ENCODE measurements at regions not wholly inside any gene's neighbourhood (a gene's known extent, or its start where the extent isn't known, plus 50 kb on each side); places are given as distances from the start of the nearest gene placed in this dataset.
"Not testable (repeated sequence)": the region's sequence is repeated elsewhere in the genome, so short reads cannot be mapped to it uniquely, and the experiment has no call there.

DNA sequence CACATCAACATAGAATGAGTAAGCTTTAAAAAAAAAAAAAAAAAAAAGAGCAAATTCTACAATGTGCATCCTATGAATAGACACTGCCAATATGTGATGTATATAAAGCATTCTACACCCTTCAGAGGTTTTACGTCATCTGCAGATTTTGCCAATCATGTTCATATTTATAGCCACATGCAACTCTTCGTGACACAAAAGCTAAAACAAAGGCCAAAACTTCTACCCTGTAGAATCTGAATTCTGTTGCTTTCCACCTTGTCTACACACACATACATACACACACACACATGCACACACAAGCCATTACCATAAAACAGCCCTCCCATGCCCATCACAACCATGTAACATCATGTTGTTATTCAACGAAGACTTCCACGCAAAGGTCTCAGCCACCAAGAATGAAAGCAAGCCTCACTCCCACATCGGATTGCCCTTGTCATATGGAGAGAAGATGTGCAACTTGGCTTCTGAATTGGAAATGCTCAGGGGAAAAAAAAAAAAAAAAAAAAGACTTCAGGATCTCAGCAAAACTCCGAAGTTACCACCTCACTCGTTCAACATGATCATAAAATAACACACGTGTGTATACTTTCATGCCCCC, 479.4 kb upstream of the JARID2 start:
- H3K27ac Mint-ChIP-seq = no peak overlapping the region
- no peak for DNase-seq
- no peaks in the 10 kb centered on the region for H3K4me1 Mint-ChIP-seq
- no peaks in the 10 kb centered on the region for H3K9me3 Mint-ChIP-seq
- H3K36me3 Mint-ChIP-seq = no peaks in the 10 kb centered on the region
- peaks cover 0 to 3% (median 2%) of the 10 kb centered on the region in 3 donors for H3K27me3 Mint-ChIP-seq (ENCODE audit: low read depth in 3 of 3)
- H3K4me3 Mint-ChIP-seq = no peak overlapping the region

DNA sequence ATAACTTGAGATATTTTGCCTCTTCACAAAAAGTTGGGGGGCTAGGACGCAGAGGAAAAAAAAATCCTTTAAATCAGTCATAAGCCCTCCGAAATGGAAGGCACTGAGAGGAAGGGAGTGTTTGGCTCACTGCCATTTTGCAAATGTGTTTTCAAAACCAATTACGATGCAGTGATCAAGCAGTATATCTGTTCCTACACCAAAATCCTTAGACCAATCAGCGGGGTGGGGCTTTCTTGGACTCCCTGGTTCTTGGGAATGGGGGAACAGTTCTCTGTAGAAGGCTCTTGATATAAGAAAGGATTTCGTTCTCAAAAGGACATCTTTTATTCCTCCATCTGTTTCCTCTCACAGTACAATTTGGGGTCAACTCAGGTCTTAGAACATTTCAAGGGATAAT, 478.6 kb upstream of the JARID2 start:
- no peaks in the 10 kb centered on the region for H3K4me1 Mint-ChIP-seq
- H3K27ac Mint-ChIP-seq = no peak overlapping the region
- DNase-seq = no peak
- peaks cover 0 to 3% (median 2%) of the 10 kb centered on the region in 3 donors for H3K27me3 Mint-ChIP-seq (ENCODE audit: low read depth in 3 of 3)
- no peak overlapping the region for H3K4me3 Mint-ChIP-seq
- H3K9me3 Mint-ChIP-seq = no peaks in the 10 kb centered on the region
- H3K36me3 Mint-ChIP-seq = no peaks in the 10 kb centered on the region

DNA sequence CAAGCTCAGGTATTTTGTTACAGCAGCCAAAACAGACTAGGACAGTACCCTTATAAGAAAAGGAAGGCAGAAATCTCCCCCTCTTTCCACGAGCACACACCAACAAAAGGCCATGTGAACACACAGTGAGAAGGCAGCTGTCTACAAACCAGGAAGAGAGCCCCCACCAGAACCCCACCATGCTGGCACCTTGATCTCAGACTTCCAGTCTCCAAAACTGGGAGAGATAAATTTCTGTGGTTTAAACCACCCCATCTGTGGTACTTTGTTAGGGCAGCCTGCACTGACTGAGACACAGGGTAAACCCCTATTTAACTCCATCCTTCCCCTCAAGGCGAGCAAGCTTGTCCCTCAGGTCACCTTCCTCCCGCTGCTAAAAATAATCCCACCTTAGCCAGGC, 475.8 kb upstream of the JARID2 start:
- H3K9me3 Mint-ChIP-seq = no peaks in the 10 kb centered on the region
- no peak overlapping the region for H3K4me3 Mint-ChIP-seq
- H3K27ac Mint-ChIP-seq = no peak overlapping the region
- peaks cover 0 to 3% (median 2%) of the 10 kb centered on the region in 3 donors for H3K27me3 Mint-ChIP-seq (ENCODE audit: low read depth in 3 of 3)
- H3K4me1 Mint-ChIP-seq = no peaks in the 10 kb centered on the region
- DNase-seq = no peak
- no peaks in the 10 kb centered on the region for H3K36me3 Mint-ChIP-seq

DNA sequence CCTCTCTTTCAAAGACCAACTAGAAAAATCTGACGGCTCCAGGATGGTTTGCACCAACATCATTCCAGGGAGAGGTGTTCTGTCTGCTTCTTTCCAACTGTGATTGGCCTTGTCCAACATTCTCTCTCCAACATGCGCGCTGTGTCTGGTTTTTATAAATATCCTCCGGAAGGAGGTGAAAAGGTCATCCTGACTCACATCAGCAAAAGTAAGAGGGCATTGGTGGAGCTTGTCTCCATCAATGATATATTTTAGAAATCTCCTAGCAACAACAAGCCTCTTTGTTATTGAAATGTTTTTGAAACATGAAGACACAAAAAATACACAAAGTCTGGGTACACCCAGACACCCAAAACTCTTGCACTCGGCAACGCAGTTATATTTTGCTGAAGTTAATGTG, 475.3 kb upstream of the JARID2 start:
- no peak overlapping the region for H3K27ac Mint-ChIP-seq
- H3K4me1 Mint-ChIP-seq = no peaks in the 10 kb centered on the region
- no peaks in the 10 kb centered on the region for H3K36me3 Mint-ChIP-seq

DNA sequence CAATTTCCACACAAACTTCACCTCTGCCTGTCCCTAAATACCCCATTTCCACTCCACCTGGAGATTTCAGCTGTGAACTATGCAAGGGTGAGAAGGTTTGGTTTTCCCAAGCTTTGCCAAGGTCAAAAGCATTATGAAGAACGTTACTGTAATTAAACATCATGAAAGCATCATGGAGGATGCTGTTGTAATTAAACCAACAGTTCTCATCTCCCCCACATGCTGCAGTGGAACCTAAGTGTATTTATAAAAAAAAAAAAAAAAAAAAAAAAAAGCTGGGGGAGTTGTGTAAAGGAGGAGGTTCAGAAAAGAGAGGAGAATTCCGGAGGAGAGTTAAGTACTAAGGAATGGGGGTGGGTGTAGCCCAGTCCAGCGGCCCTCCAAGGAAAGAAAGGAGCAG, 474.9 kb upstream of the JARID2 start:
- H3K27ac Mint-ChIP-seq = no peak overlapping the region
- H3K27me3 Mint-ChIP-seq (ENCODE audit: low read depth in 3 of 3) = peaks cover 0 to 3% (median 3%) of the 10 kb centered on the region in 3 donors
- no peak overlapping the region for H3K4me3 Mint-ChIP-seq
- no peaks in the 10 kb centered on the region for H3K4me1 Mint-ChIP-seq
- no peak for DNase-seq
- H3K36me3 Mint-ChIP-seq = no peaks in the 10 kb centered on the region
- H3K9me3 Mint-ChIP-seq = no peaks in the 10 kb centered on the region

More for the DNA sequence above, 475.3 kb upstream of the JARID2 start:
- Mint-ChIP-seq H3K9me3 (no peaks in the 10 kb centered on the region), H3K27me3 (ENCODE audit: low read depth in 3 of 3) (peaks cover 0 to 3% (median 3%) of the 10 kb centered on the region in 3 donors), H3K4me3 (no peak overlapping the region)
- DNase-seq = no peak

DNA sequence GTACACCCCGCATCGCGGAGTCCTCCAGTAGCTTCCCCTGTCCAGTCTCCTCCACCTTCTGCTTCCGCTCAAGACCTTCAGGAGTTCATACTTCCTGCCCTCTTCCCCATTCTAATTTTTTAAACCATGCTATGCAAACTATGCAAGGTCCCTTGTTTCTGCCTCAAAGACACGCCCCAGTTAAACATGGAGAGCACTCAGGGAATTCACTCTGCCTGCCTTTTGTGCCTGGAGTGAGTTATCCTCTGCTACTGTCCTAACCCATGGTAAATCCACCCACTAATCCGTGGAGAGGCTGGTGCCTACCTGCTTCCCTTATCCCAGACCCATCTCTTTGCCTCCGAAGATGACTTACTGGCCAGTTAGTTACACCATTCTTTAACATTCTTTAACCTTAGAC, 473.7 kb upstream of the JARID2 start:
- Mint-ChIP-seq H3K27me3 (ENCODE audit: low read depth in 3 of 3) (peaks cover 2 to 5% (median 3%) of the 10 kb centered on the region in 3 donors), H3K9me3 (no peaks in the 10 kb centered on the region), H3K36me3 (no peaks in the 10 kb centered on the region), H3K4me1 (no peaks in the 10 kb centered on the region), H3K27ac (no peak overlapping the region), H3K4me3 (no peak overlapping the region)
- no peak for DNase-seq

DNA sequence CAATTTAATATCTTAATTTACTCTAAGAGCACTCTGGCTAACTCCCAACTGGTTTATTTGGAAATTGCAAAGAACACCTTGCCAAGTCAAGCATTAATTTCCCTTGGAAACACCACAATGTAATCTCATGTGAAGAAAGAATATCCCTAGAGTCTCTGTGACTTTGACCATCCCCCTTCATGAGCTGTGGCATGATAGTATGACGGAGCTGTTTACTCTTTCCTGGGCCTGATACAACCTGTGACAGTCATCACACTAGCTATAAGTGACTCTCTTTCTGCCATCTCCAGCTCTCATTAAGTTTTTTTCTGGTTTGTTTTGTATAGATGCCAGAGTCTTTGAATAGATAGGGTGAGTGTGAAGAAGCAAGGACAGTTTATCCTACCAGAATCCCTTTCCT, 470.3 kb upstream of the JARID2 start:
- no peak for DNase-seq
- Mint-ChIP-seq H3K36me3 (no peaks in the 10 kb centered on the region), H3K27me3 (ENCODE audit: low read depth in 3 of 3) (peaks cover 2 to 9% (median 4%) of the 10 kb centered on the region in 3 donors), H3K9me3 (no peaks in the 10 kb centered on the region), H3K4me1 (no peaks in the 10 kb centered on the region), H3K27ac (no peak overlapping the region), H3K4me3 (no peak overlapping the region)

DNA sequence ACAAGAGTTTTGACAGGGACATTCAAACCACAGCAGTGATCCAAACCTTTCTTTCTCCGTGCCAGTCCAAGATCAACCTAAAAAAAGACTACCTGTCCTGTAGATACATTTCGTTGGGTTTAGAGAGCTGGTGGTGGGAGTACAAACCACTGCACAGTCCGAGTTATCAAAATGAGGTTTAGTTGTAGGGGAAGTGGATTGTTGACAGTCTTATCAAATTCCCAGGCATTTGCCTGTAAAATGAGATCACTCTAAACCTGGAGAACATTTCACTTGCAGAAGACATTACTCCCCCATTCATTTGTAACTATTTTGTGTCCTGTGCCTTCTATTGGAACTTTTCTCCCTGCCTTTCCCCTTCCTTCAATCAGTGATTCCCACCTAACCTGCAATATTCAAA, 469.6 kb upstream of the JARID2 start:
- no peaks in the 10 kb centered on the region for H3K36me3 Mint-ChIP-seq
- no peaks in the 10 kb centered on the region for H3K9me3 Mint-ChIP-seq
- no peak for DNase-seq
- H3K27me3 Mint-ChIP-seq (ENCODE audit: low read depth in 3 of 3) = peaks cover 2 to 9% (median 6%) of the 10 kb centered on the region in 3 donors
- H3K4me3 Mint-ChIP-seq = no peak overlapping the region
- H3K27ac Mint-ChIP-seq = no peak overlapping the region
- H3K4me1 Mint-ChIP-seq = no peaks in the 10 kb centered on the region

DNA sequence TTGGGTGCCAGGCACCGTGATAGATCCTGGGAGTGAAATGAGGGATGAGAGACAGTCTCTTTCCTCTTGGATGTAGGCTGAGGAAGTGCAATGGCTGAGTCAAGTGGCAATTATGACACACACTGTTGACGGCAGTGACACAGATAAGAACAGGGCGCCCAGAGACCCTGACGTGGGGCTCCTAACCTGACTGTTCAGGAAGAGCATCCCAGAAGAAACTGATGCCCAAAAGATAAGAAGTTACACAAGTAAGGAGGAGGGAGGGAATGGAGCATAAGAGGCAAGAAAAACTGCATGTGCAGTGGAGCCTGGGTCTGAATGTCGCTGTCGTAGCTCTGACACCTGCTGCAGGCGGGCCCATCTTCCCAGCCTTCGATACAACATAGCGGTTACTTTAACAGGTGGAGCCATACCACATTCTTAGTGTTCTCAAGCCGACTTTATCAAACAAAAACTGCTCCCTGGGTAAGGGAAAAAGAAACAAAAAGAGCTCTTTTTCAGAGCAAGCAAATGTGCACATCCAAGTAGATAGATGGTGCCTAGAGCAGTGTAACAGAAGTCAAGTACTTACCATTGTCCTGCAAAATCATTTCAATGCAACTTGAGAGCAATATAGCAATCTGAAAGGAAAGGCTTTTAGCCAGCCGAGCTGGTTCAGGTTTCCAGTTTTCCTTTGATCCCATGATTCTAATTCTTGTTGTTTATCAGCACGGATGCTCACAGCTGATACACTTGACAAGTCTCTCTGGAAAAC, 463.9 kb upstream of the JARID2 start:
- no peak for DNase-seq
- H3K27me3 Mint-ChIP-seq (ENCODE audit: low read depth in 3 of 3) = peaks cover 0 to 10% (median 5%) of the 10 kb centered on the region in 3 donors
- peak overlapping the region in 1 of 6 donors; percentile 51 for H3K27ac Mint-ChIP-seq
- no peaks in the 10 kb centered on the region for H3K36me3 Mint-ChIP-seq
- peaks cover 21 to 26% of the 10 kb centered on the region in 2 donors for H3K4me1 Mint-ChIP-seq
- H3K9me3 Mint-ChIP-seq = no peaks in the 10 kb centered on the region
- no peak overlapping the region for H3K4me3 Mint-ChIP-seq

DNA sequence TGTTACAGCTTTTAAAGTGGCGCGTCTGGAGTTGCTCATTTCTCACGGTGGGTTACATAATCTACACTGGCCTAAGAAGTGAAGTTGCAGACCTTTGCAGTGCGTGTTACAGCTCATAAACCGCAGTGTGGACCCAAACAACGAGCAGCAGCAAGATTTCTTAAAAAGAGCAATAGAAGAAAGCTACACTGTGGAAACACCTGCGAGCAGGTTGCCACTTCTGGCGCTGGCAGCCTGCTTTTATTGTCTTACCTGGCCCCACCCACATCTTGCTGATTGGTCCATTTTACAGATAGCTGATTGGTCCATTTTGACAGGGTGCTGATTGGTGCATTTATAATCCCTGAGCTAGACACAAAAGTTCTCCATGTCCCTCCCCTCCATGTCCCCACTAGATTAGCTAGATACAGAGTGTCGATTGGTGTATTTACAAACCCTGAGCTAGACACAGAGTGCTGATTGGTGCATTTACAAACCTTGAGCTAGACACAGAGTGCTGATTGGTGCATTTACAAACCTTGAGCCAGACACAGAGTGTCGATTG, 462.9 kb upstream of the JARID2 start:
- H3K4me3 Mint-ChIP-seq; H3K27me3 Mint-ChIP-seq (ENCODE audit: low read depth in 3 of 3); H3K36me3 Mint-ChIP-seq; DNase-seq; H3K9me3 Mint-ChIP-seq; H3K27ac Mint-ChIP-seq: not testable (repeated sequence)
- H3K4me1 Mint-ChIP-seq = peaks cover 26 to 31% of the 10 kb centered on the region in 2 donors

DNA sequence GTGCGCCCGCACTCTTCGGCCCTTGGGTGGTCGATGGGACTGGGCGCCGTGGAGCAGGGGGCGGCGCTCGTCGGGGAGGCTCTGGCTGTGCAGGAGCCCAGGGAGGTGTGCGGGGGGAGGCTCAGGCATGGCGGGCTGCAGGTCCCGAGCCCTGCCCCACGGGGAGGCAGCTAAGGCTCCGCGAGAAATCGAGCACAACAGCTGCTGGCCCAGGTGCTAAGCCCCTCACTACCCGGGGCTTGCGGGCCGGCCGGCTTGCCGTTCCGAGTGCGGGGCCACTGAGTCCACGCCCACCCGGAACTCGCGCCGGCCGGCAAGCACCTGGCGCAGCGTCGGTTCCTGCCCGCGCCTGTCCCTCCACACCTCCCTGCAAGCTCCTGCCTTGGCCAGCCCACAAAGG, 462.3 kb upstream of the JARID2 start:
- Mint-ChIP-seq H3K4me3 (no peak overlapping the region), H3K27ac (no peak overlapping the region), H3K27me3 (ENCODE audit: low read depth in 3 of 3) (peaks cover 0 to 5% (median 3%) of the 10 kb centered on the region in 3 donors), H3K9me3 (no peaks in the 10 kb centered on the region), H3K36me3 (no peaks in the 10 kb centered on the region), H3K4me1 (peaks cover 26 to 31% of the 10 kb centered on the region in 2 donors)
- DNase-seq = no peak

DNA sequence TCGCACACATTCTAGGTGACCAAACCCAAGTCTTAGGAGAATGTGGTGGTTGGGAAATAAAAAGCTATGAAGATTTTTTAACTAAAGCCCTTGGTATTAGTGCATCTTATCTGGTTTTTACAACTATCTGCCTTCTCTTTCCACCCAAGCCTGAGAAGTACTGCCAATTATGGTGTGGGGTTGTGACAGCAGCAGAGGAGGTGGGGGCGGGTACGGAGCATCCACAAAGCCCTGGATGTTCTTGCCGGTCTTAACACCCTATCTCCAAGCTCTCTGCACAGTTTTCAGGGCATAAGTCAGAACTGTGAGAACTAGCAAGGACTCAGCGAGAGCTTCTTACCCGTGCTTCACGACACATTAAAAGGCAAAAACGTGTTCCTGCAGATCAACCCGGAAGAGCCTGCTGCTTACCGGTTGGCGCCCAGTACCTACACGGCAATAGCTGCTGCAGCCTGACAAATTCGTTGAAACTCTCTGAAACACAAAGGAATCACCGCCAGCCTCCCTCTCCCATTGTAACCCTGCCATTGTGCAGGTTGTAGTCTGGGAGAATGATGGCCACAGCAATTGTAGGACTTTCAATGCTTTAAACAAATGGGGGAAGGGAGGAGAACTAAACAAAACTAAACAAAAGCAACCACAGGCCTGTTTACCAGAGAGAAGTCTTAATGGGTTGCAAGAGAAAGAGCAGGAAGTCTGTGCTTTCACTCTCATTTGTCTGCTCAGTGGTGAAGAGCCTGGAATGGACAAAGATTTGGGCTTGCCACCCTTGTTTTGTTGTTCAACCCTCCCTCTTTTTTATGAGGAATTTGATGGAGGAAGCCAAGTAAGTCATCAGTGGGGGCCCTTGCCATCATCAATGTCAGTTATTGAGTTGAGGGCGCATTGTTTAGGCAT, 461.0 kb upstream of the JARID2 start:
- H3K27me3 Mint-ChIP-seq (ENCODE audit: low read depth in 3 of 3) = peaks cover 0 to 7% (median 6%) of the 10 kb centered on the region in 3 donors
- H3K4me1 Mint-ChIP-seq = peaks cover 26 to 31% of the 10 kb centered on the region in 2 donors
- H3K9me3 Mint-ChIP-seq = no peaks in the 10 kb centered on the region
- DNase-seq = no peak
- no peak overlapping the region for H3K27ac Mint-ChIP-seq
- H3K36me3 Mint-ChIP-seq = no peaks in the 10 kb centered on the region
- H3K4me3 Mint-ChIP-seq = no peak overlapping the region

DNA sequence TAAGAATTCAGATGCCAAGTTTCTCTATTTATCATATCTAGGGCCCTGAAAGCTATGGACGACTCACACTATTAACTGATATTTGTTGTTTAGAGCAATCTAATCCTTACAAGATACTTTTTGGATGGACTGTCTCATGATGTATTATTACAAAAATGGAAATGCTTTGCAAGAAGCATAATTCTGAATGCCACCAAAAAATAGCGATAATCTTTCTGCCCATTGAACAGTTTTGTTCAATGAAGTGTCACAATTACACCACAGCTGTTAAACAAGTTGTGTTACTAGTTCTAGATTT, 460.4 kb upstream of the JARID2 start:
- no peak for DNase-seq
- Mint-ChIP-seq H3K27me3 (ENCODE audit: low read depth in 3 of 3) (peaks cover 0 to 7% (median 7%) of the 10 kb centered on the region in 3 donors), H3K27ac (no peak overlapping the region), H3K4me3 (no peak overlapping the region), H3K9me3 (no peaks in the 10 kb centered on the region), H3K4me1 (peaks cover 26 to 31% of the 10 kb centered on the region in 2 donors), H3K36me3 (no peaks in the 10 kb centered on the region)

DNA sequence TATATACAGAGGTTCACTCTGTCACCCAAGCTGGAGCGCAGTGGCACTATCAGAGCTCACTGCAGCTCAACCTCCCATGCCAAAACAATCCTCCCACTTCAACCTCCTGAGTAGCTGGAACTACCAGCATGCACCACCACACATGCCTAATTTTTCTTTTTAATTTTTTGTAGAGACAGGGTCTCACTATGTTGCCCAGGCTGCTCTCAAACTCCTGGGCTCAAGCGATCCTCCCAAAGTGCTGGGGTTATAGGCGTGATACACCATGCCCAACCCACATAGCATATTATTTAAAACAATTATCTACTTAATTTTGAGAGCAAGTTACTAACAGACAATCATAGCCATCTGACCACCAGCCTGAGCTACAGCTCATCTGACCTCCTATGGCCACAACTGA, 459.9 kb upstream of the JARID2 start:
- Mint-ChIP-seq H3K36me3 (no peaks in the 10 kb centered on the region), H3K9me3 (no peaks in the 10 kb centered on the region), H3K27me3 (ENCODE audit: low read depth in 3 of 3) (peaks cover 0 to 7% (median 4%) of the 10 kb centered on the region in 3 donors), H3K4me1 (peaks cover 26 to 31% of the 10 kb centered on the region in 2 donors), H3K4me3 (peak overlapping the region in 1 of 5 donors; percentile 12), H3K27ac (no peak overlapping the region)
- DNase-seq = no peak

All from immature natural killer cell (primary cell).